GM18867 (cell line): ENCODE measurements at regions not wholly inside any gene's neighbourhood (a gene's known extent, or its start where the extent isn't known, plus 50 kb on each side); places are given as distances from the start of the nearest gene placed in this dataset.
A peak's percentile ranks its signal among the peaks of the same experiment; 100 is the strongest.
"Not testable (repeated sequence)": the region's sequence is repeated elsewhere in the genome, so short reads cannot be mapped to it uniquely, and the experiment has no call there.

Source experiments
- ATAC-seq: cut with Tn5 transposase; IDR thresholded peaks from one replicate; pipeline ENCODE4 v1.9.1; 2021; ENCODE audit warnings: mild to moderate bottlenecking, moderate library complexity; ENCODE audit not compliant: unreplicated experiment

GRCh38 chr12:86727160-86727559 is 471.0 kb upstream of the MGAT4C start:
- ATAC-seq: no peak

- no peak for ATAC-seq
Measured at GRCh38 chr12:86724716-86725115, 468.5 kb upstream of the MGAT4C start.

GRCh38 chr12:86723326-86723725 is 467.1 kb upstream of the MGAT4C start:
- no peak for ATAC-seq

GRCh38 chr12:86721713-86722397 is 465.7 kb upstream of the MGAT4C start:
- ATAC-seq: no peak

- ATAC-seq: no peak
Measured at GRCh38 chr12:86719381-86719780, 463.2 kb upstream of the MGAT4C start.

- ATAC-seq: no peak
Measured at GRCh38 chr12:86713121-86713520, 456.9 kb upstream of the MGAT4C start.

GRCh38 chr12:86712425-86712843 is 456.2 kb upstream of the MGAT4C start:
- no peak for ATAC-seq

GRCh38 chr12:86711731-86712130 is 455.5 kb upstream of the MGAT4C start:
- no peak for ATAC-seq

GRCh38 chr12:86710109-86710508 is 453.9 kb upstream of the MGAT4C start:
- no peak for ATAC-seq

GRCh38 chr12:86709017-86709416 is 452.8 kb upstream of the MGAT4C start:
- not testable (repeated sequence) for ATAC-seq

GRCh38 chr12:86698641-86698980 is 442.4 kb upstream of the MGAT4C start:
- no peak for ATAC-seq

GRCh38 chr12:86697916-86698640 is 441.9 kb upstream of the MGAT4C start:
- ATAC-seq: no peak

- ATAC-seq: no peak
Measured at GRCh38 chr12:86683568-86684304, 427.5 kb upstream of the MGAT4C start.

- no peak for ATAC-seq
Measured at GRCh38 chr12:86681060-86681459, 424.9 kb upstream of the MGAT4C start.

- no peak for ATAC-seq
Measured at GRCh38 chr12:86675197-86675596, 419.0 kb upstream of the MGAT4C start.

GRCh38 chr12:86670986-86671385 is 414.8 kb upstream of the MGAT4C start:
- ATAC-seq: no peak

- ATAC-seq: no peak
Measured at GRCh38 chr12:86669010-86669409, 412.8 kb upstream of the MGAT4C start.

- ATAC-seq: no peak
Measured at GRCh38 chr12:86666316-86666715, 410.1 kb upstream of the MGAT4C start.

- peak; percentile 3 for ATAC-seq
Measured at GRCh38 chr12:86663716-86664115, 407.5 kb upstream of the MGAT4C start.

- peak; percentile 58 for ATAC-seq
Measured at GRCh38 chr12:86663173-86663572, 407.0 kb upstream of the MGAT4C start.

- ATAC-seq: no peak
Measured at GRCh38 chr12:86662464-86662863, 406.3 kb upstream of the MGAT4C start.
